ENCODE measurements at regions not wholly inside any gene's neighbourhood (a gene's known extent, or its start where the extent isn't known, plus 50 kb on each side); places are given as distances from the start of the nearest gene placed in this dataset.

DNA sequence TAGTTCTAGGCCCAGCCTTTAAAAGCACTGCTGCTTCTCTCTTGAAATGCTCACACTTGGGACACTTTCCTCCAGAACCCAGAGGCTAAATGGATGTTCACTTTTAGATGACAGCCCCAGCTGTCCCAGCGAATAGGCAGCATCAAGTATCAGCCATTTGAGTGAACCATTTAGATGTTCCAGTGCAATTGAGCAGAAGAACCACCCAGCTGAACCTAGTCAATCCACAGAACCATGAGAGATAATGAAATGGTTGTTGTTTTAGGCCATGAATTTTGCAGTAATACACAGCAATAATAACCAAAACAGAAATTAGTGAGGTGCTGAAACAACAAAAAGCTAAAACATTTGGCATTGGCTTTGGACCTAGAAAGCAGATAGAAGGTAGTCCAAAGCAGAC lies 273.9 kb downstream of the ETV1 start:
- RAD21 ChIA-PET (ENCODE audit: low non-redundant PET in 1 of 2, low total read pairs in 2 of 2, uncharacterized antibody in 2 of 2, unreplicated experiment in 2 of 2): no interaction called here
- H3K4me3 ChIP-seq (replicated peaks in 1 of 2; ENCODE audit: low read depth in 1 of 2, low read length in 2 of 2): no peak overlapping the region

GRCh38 chr7:13717031-13717430 lies 272.4 kb downstream of the ETV1 start:
- no peaks in the 10 kb centered on the region for H3K79me2 ChIP-seq (ENCODE audit: insufficient read depth, low read length)
- H3K27ac ChIP-seq (ENCODE audit: low read depth, low read length): no peak overlapping the region
- H3K9me2 ChIP-seq (ENCODE audit: insufficient read depth): no peaks in the 10 kb centered on the region
- no peak for ATAC-seq
- DNase-seq (ENCODE audit: low read depth, low spot score): no peak
- no peak overlapping the region for H3K4me2 ChIP-seq (ENCODE audit: low read length)
- intact Hi-C loops (cut with micrococcal nuclease): no loop called here
- H3K9me3 ChIP-seq (ENCODE audit: control insufficient read depth in 1 of 2, insufficient read depth in 1 of 2, low read depth in 1 of 2, low read length in 2 of 2): no peaks in the 10 kb centered on the region
- H2AFZ ChIP-seq (ENCODE audit: low read depth, low read length, poor library complexity, severe bottlenecking): no peak overlapping the region
- H3K4me3 ChIP-seq (replicated peaks in 1 of 2; ENCODE audit: low read depth in 1 of 2, low read length in 2 of 2): no peak overlapping the region
- POLR2A ChIA-PET: no interaction called here
- CTCF ChIA-PET: no interaction called here
- RAD21 ChIA-PET (ENCODE audit: low non-redundant PET in 1 of 2, low total read pairs in 2 of 2, uncharacterized antibody in 2 of 2, unreplicated experiment in 2 of 2): no interaction called here
- H3K4me1 ChIP-seq (ENCODE audit: control insufficient read depth in 1 of 2, insufficient read depth in 2 of 2, low read length in 2 of 2): no peaks in the 10 kb centered on the region
- no TSS peak for BruUV-seq (replicated peaks)
- no peak overlapping the region for H3K9ac ChIP-seq (ENCODE audit: low read length)
- no peaks in the 10 kb centered on the region for H4K20me1 ChIP-seq (ENCODE audit: insufficient read depth)
- no peaks in the 10 kb centered on the region for H3K36me3 ChIP-seq (ENCODE audit: control insufficient read depth in 1 of 2, insufficient read depth in 2 of 2, low read length in 2 of 2)
- no peaks in the 10 kb centered on the region for H3K27me3 ChIP-seq (ENCODE audit: insufficient read depth, low read length)
- TF ChIP-seq SRF (IDR thresholded peaks at IDR 0.05; ENCODE audit: low read depth) (no peak), YY1 (IDR thresholded peaks at IDR 0.05; ENCODE audit: extremely low read depth, insufficient replicate concordance, low read depth, low read length) (no peak), EGR1 (IDR thresholded peaks at IDR 0.05; ENCODE audit: low read depth) (no peak), REST (IDR thresholded peaks at IDR 0.05; ENCODE audit: low read depth) (no peak), POLR2A (IDR thresholded peaks at IDR 0.05; ENCODE audit: borderline replicate concordance, extremely low read depth, insufficient read depth, insufficient read length) (no peak), ZBTB33 (IDR thresholded peaks at IDR 0.05; ENCODE audit: extremely low read depth, insufficient replicate concordance, low read length) (no peak)

More for the DNA sequence above, 273.9 kb downstream of the ETV1 start:
- ChIA-PET CTCF (interaction anchor here (1.0 kb wide), 1 partner anchor 27 kb away, joined by 3 read pairs; no protein-coding TSS in a partner anchor), POLR2A (no interaction called here)
- TF ChIP-seq FOSL1 (IDR thresholded peaks at IDR 0.05; ENCODE audit: low read depth) (no peak), EZH2 (IDR thresholded peaks at IDR 0.05) (no peak), ELF1 (IDR thresholded peaks at IDR 0.05; ENCODE audit: borderline replicate concordance, low read depth) (no peak), ZFX (IDR thresholded peaks at IDR 0.05) (no peak), ZBTB33 (IDR thresholded peaks at IDR 0.05; ENCODE audit: extremely low read depth, insufficient replicate concordance, low read length) (no peak), SIN3A (IDR thresholded peaks at IDR 0.05; ENCODE audit: low read depth) (no peak)
- TF ChIP-seq, protein P1, sequence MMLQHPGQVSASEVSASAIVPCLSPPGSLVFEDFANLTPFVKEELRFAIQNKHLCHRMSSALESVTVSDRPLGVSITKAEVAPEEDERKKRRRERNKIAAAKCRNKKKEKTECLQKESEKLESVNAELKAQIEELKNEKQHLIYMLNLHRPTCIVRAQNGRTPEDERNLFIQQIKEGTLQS (IDR thresholded peaks at IDR 0.05): no peak
- Histone ChIP-seq H3K27ac (ENCODE audit: low read depth, low read length) (no peak overlapping the region), H3K36me3 (ENCODE audit: control insufficient read depth in 1 of 2, insufficient read depth in 2 of 2, low read length in 2 of 2) (no peaks in the 10 kb centered on the region), H3K9me2 (ENCODE audit: insufficient read depth) (no peaks in the 10 kb centered on the region), H3K27me3 (ENCODE audit: insufficient read depth, low read length) (no peaks in the 10 kb centered on the region), H3K9me3 (ENCODE audit: control insufficient read depth in 1 of 2, insufficient read depth in 1 of 2, low read depth in 1 of 2, low read length in 2 of 2) (no peaks in the 10 kb centered on the region), H3K9ac (ENCODE audit: low read length) (no peak overlapping the region), H4K20me1 (ENCODE audit: insufficient read depth) (no peaks in the 10 kb centered on the region), H3K4me2 (ENCODE audit: low read length) (no peak overlapping the region), H3K79me2 (ENCODE audit: insufficient read depth, low read length) (no peaks in the 10 kb centered on the region), H3K4me1 (ENCODE audit: control insufficient read depth in 1 of 2, insufficient read depth in 2 of 2, low read length in 2 of 2) (no peaks in the 10 kb centered on the region), H2AFZ (ENCODE audit: low read depth, low read length, poor library complexity, severe bottlenecking) (no peak overlapping the region)
- ATAC-seq: no peak
- DNase-seq (ENCODE audit: low read depth, low spot score): no peak
- intact Hi-C loops (cut with micrococcal nuclease): no loop called here
- BruUV-seq (replicated peaks): no TSS peak

Measured in HCT116 (cell line).